Pulmonary artery endothelial cell (primary cell): ENCODE measurements at regions not wholly inside any gene's neighbourhood (a gene's known extent, or its start where the extent isn't known, plus 50 kb on each side); places are given as distances from the start of the nearest gene placed in this dataset.
"Not testable (repeated sequence)": the region's sequence is repeated elsewhere in the genome, so short reads cannot be mapped to it uniquely, and the experiment has no call there.

Experiments
- DNase-seq: peaks from one replicate; pipeline ENCODE4 v3.0.0-alpha.2; 2011; ENCODE audit warnings: low read depth, low spot score

GRCh38 chr3:171980578-171981270 lies 58.7 kb upstream of the FNDC3B start:
- no peak for DNase-seq

GRCh38 chr3:171981271-171981605 lies 58.1 kb upstream of the FNDC3B start:
- no peak for DNase-seq

- no peak for DNase-seq
Observed at GRCh38 chr3:171982828-171983227, 56.5 kb upstream of the FNDC3B start.

DNA sequence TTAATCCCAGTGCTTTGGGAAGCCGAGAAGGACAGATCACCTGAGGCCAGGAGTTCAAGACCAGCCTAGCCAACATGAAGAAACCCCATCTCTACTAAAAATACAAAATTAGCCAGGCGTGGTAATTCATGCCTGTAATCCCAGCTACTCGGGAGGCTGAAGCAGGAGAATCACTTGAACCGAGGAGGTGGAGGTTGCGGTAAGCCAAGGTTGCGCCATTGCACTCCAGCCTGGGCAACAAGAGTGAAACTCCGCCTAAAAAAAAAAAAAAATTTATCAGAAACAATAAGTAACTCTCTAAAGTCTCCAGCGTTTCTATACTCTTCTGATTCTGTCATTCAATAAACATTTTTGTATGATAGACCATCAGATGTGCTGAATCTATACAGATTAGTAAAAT lies 55.7 kb upstream of the FNDC3B start:
- DNase-seq, result not testable (repeated sequence)

- DNase-seq, result no peak
Observed at GRCh38 chr3:171984883-171985282, 54.5 kb upstream of the FNDC3B start.

GRCh38 chr3:171986176-171986575 lies 53.2 kb upstream of the FNDC3B start:
- no peak for DNase-seq

- DNase-seq, result no peak
Observed at GRCh38 chr3:171986757-171987518, 52.4 kb upstream of the FNDC3B start.
